OCI-LY7 (cell line): ENCODE measurements at regions not wholly inside any gene's neighbourhood (a gene's known extent, or its start where the extent isn't known, plus 50 kb on each side); places are given as distances from the start of the nearest gene placed in this dataset.

Experiments used
- BruUV-seq: library from RNA; stranded (reverse); fragments of 400-500 nt; replicated peaks from 2 replicates; lab custom pipeline; 2021; lab: Mats Ljungman, UMichigan
- CTCF ChIA-PET: fragments of 300-600 bp; sonication (Branson Sonifier 250); formaldehyde crosslinking; loops from one replicate; lab custom pipeline; 2022; ENCODE audit warnings: antibody characterized with exemption; ENCODE audit not compliant: unreplicated experiment; lab: Charles Lee
- POLR2A ChIA-PET: fragments of 300-600 bp; sonication (Branson Sonifier 250); formaldehyde crosslinking; loops from one replicate; lab custom pipeline; 2022; ENCODE audit warnings: antibody characterized with exemption; lab: Charles Lee
- DNase-seq: peaks from one replicate; pipeline ENCODE4 v3.0.0-alpha.2; 2015; ENCODE audit warnings: low spot score
- H2AFZ ChIP-seq: fragments of 200-600 bp; sonication (generic), shearing (Covaris generic); 2 replicates; pipeline ENCODE4 v1.6.1; 2014; ENCODE audit warnings: mild to moderate bottlenecking, antibody characterized with exemption, low read length, moderate library complexity
- H3K27ac ChIP-seq: fragments of 200-600 bp; sonication (generic); 2 replicates; pipeline ENCODE4 v1.5.1; 2014; ENCODE audit warnings: mixed run types, low read depth, mild to moderate bottlenecking, moderate library complexity, low read length, inconsistent platforms; ENCODE audit not compliant: poor library complexity, severe bottlenecking
- H3K36me3 ChIP-seq: fragments of 200-600 bp; sonication (generic); 2 replicates; pipeline ENCODE4 v1.6.1; 2014; ENCODE audit warnings: mild to moderate bottlenecking, antibody characterized with exemption, low read length, moderate library complexity, mixed read lengths; ENCODE audit not compliant: insufficient read depth
- H3K4me1 ChIP-seq: fragments of 200-600 bp; sonication (generic); 2 replicates; pipeline ENCODE4 v1.5.1; 2014; ENCODE audit warnings: mild to moderate bottlenecking, low read length; ENCODE audit not compliant: insufficient read depth, poor library complexity, severe bottlenecking
- H3K4me2 ChIP-seq: fragments of 200-600 bp; sonication (generic); 2 replicates; pipeline ENCODE4 v1.6.1; 2014; ENCODE audit warnings: mild to moderate bottlenecking, low read length
- H3K4me3 ChIP-seq: fragments of 200-600 bp; sonication (generic); 2 replicates; pipeline ENCODE4 v1.5.1; 2014; ENCODE audit warnings: mild to moderate bottlenecking, low read depth, low read length; ENCODE audit not compliant: poor library complexity, severe bottlenecking
- H3K79me2 ChIP-seq: fragments of 200-600 bp; sonication (generic); 2 replicates; pipeline ENCODE4 v1.6.1; 2016; ENCODE audit warnings: low read depth, mild to moderate bottlenecking, low read length, moderate library complexity, mixed read lengths; ENCODE audit not compliant: insufficient read depth
- H3K9me2 ChIP-seq: fragments of 200-600 bp; sonication (generic); 2 replicates; pipeline ENCODE4 v1.6.1; 2016; ENCODE audit warnings: mild to moderate bottlenecking, low read length, mixed read lengths; ENCODE audit not compliant: insufficient read depth
- H3K9me3 ChIP-seq: fragments of 200-600 bp; sonication (generic); 2 replicates; pipeline ENCODE4 v1.6.1; 2014; ENCODE audit warnings: mild to moderate bottlenecking, mixed run types, low read length, mixed read lengths
- H4K20me1 ChIP-seq: fragments of 200-600 bp; sonication (generic); 2 replicates; pipeline ENCODE4 v1.6.1; 2014; ENCODE audit warnings: mild to moderate bottlenecking, antibody characterized with exemption, low read length, moderate library complexity, mixed read lengths; ENCODE audit not compliant: insufficient read depth
- EZH2phosphoT487 ChIP-seq: fragments of 200-600 bp; sonication (generic); IDR thresholded peaks from 2 replicates; pipeline ENCODE4 v1.6.1; 2018; ENCODE audit warnings: low read depth, borderline replicate concordance, mild to moderate bottlenecking, mixed run types, antibody characterized with exemption, low read length, moderate library complexity, mixed read lengths
- intact Hi-C: fragments of 100-400 bp; cut with micrococcal nuclease; formaldehyde crosslinking; loops from one replicate; pipeline ENCODE4 v1.10.0; 2022; ENCODE audit not compliant: unreplicated experiment
- TF ChIP-seq, protein P1 (sequence below): fragments of 200-600 bp; sonication (generic); conservative IDR thresholded peaks from 2 replicates; pipeline ENCODE4 v1.5.1; 2014; ENCODE audit warnings: mild to moderate bottlenecking, antibody characterized with exemption, low read length, moderate library complexity, mixed read lengths

DNA sequence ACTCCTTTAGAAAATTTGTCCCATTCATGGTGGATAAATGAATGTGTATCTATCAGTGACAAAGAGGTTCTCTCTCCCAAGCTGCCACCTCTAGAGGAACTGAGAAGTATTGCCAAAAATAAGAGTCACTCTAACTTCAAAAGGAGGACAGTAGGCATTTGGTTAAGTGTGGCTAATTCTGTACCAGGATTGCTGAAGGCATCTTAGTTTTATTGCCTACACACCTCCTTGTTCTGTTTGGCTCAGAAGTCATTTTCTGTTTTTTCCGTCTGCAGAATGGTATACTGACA is 189.0 kb upstream of the MPPED2 start:
- Histone ChIP-seq H3K27ac (no peak overlapping the region), H3K4me2 (no peak overlapping the region), H3K4me1 (no peaks in the 10 kb centered on the region), H3K9me3 (no peaks in the 10 kb centered on the region), H3K36me3 (no peaks in the 10 kb centered on the region), H3K9me2 (no peaks in the 10 kb centered on the region), H3K79me2 (no peaks in the 10 kb centered on the region), H2AFZ (no peak overlapping the region), H4K20me1 (no peaks in the 10 kb centered on the region), H3K4me3 (no peak overlapping the region)
- intact Hi-C loops, result no loop called here
- BruUV-seq, result no TSS peak
- CTCF ChIA-PET, result no interaction called here
- no peak for TF ChIP-seq EZH2phosphoT487
- TF ChIP-seq, protein P1, sequence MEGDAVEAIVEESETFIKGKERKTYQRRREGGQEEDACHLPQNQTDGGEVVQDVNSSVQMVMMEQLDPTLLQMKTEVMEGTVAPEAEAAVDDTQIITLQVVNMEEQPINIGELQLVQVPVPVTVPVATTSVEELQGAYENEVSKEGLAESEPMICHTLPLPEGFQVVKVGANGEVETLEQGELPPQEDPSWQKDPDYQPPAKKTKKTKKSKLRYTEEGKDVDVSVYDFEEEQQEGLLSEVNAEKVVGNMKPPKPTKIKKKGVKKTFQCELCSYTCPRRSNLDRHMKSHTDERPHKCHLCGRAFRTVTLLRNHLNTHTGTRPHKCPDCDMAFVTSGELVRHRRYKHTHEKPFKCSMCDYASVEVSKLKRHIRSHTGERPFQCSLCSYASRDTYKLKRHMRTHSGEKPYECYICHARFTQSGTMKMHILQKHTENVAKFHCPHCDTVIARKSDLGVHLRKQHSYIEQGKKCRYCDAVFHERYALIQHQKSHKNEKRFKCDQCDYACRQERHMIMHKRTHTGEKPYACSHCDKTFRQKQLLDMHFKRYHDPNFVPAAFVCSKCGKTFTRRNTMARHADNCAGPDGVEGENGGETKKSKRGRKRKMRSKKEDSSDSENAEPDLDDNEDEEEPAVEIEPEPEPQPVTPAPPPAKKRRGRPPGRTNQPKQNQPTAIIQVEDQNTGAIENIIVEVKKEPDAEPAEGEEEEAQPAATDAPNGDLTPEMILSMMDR, result no peak
- POLR2A ChIA-PET, result no interaction called here
- no peak for DNase-seq

DNA sequence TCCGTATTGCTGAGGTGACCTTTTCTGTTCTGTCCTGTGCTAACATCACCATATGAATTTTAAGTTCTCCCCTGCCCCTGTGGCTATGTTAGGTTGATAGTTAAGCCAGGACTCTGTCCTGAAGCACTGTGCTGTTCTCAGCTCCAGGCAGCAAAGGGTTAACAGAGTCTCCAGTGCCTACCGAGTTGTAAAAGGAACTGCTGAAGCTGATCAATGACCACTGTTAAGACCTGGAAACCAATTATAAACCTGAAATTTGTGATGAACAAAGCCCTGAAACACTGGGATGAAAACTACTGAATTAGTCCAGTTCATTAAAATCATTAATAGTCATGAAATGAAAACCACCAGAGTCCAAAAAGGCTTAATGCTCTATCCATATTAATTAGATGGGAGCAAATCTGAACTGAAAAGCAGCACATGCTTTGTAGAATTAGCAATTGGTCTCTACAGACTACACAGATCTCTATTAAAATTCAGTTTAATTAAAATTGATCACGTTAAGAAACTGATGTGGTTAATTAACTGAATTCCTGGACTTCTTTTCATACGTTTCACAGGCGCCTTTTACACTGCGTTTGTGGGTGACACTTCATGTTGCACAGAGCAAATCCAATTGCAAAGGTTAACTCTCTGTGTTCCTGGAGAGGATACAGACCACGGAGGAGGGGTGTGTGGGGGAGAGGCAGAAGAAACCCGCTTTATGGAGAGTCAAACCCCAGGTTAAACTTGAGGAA is 188.5 kb upstream of the MPPED2 start:
- Histone ChIP-seq H3K79me2 (no peaks in the 10 kb centered on the region), H3K4me3 (no peak overlapping the region), H2AFZ (no peak overlapping the region), H3K27ac (no peak overlapping the region), H3K4me1 (no peaks in the 10 kb centered on the region), H3K9me2 (no peaks in the 10 kb centered on the region), H3K36me3 (no peaks in the 10 kb centered on the region), H4K20me1 (no peaks in the 10 kb centered on the region), H3K4me2 (no peak overlapping the region), H3K9me3 (no peaks in the 10 kb centered on the region)
- BruUV-seq, result no TSS peak
- ChIA-PET CTCF (no interaction called here), POLR2A (no interaction called here)
- DNase-seq, result no peak
- no peak for TF ChIP-seq EZH2phosphoT487
- TF ChIP-seq, protein P1, result no peak
- intact Hi-C loops, result no loop called here

DNA sequence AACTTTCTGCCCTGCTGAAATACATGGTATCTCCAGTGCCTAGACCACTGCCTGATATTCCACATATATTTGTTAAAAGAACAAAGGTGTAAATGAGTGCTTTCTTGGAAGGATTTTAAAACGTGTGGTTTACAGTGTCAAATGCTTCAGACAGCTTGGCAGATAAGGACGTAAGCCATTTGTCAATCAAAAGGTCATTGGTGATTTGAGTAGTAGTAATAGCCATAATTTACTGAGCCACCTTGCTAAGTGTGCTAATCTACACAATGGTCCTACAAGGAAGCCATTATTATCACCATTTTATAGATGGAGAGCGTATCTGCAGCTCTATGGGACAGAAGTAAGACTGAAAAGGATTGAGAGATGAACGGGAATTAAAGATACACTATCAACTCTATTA is 186.8 kb upstream of the MPPED2 start:
- Histone ChIP-seq H4K20me1 (no peaks in the 10 kb centered on the region), H3K36me3 (no peaks in the 10 kb centered on the region), H3K27ac (no peak overlapping the region), H3K9me2 (no peaks in the 10 kb centered on the region), H3K79me2 (no peaks in the 10 kb centered on the region), H3K4me2 (no peak overlapping the region), H2AFZ (no peak overlapping the region), H3K9me3 (no peaks in the 10 kb centered on the region), H3K4me3 (no peak overlapping the region), H3K4me1 (no peaks in the 10 kb centered on the region)
- intact Hi-C loops, result no loop called here
- DNase-seq, result no peak
- TF ChIP-seq, protein P1, result no peak
- no peak for TF ChIP-seq EZH2phosphoT487
- BruUV-seq, result no TSS peak
- POLR2A ChIA-PET, result no interaction called here
- CTCF ChIA-PET, result no interaction called here
